Fibroblast of skin of scalp (primary cell): ENCODE measurements at regions not wholly inside any gene's neighbourhood (a gene's known extent, or its start where the extent isn't known, plus 50 kb on each side); places are given as distances from the start of the nearest gene placed in this dataset.
"Not testable (repeated sequence)": the region's sequence is repeated elsewhere in the genome, so short reads cannot be mapped to it uniquely, and the experiment has no call there.

ENCODE experiments used
- DNase-seq: peaks from one replicate; pipeline ENCODE4 v3.0.0-alpha.2; 2013

DNA sequence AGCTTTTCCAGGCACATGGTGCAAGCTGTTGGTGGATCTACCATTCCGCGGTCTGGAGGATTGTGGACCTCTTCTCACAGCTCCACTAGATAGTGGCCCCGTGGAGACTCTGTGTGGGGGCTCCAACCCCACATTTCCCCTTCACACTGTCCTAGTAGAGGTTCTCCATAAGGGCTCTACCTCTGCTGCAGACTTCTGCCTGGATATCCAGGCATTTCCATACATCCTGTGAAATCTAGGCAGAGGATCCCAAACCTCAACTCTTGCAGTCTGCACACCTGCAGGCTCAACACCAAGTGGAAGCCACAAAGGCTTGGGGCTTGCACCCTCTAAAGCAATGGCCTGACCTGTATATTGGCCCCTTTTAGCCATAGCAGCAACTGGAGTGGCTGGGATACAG, 283.4 kb upstream of the KLF4 start:
- DNase-seq, result no peak

- DNase-seq, result no peak
Observed at GRCh38 chr9:107770716-107771115, 281.1 kb upstream of the KLF4 start.

DNA sequence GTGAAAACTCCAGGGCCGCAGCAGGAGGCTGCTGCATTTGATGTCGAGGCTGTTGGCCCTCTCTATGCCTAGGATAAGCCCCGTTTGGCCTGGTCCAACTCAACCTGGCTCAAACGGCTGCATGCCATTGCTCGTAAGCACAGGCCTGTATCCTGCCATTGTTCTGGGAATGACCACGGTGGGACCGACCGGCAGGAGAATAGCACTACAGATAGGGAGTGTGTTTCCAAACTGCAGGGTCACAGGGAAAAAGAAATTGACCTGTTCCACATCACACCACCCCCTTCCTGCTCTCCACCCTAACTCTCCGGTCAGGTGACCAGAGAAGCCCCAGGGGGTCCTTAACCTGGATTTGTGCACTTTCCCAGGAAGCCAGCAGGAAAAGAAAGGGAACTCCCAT, 278.7 kb upstream of the KLF4 start:
- no peak for DNase-seq

DNA sequence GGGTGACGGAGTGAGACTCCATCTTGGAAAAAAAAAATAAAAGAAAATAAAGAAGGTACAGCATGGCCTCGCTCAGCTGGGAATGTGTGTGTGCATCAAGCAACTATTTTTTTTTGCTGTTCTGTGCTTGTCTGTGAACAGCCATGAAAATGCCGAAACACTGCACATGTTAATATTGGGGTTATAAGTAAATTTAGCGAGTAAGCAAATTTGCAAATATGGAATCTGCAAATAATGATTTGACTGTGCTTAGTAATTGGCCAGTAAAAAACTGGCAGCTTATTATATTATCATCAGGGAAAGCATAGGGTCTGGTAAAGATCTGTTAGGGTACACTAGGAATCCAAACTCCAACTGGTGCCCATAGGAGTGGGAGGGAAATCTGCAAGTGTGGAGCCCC, 278.1 kb upstream of the KLF4 start:
- DNase-seq, result no peak

GRCh38 chr9:107763469-107763868, 273.9 kb upstream of the KLF4 start:
- DNase-seq, result not testable (repeated sequence)

DNA sequence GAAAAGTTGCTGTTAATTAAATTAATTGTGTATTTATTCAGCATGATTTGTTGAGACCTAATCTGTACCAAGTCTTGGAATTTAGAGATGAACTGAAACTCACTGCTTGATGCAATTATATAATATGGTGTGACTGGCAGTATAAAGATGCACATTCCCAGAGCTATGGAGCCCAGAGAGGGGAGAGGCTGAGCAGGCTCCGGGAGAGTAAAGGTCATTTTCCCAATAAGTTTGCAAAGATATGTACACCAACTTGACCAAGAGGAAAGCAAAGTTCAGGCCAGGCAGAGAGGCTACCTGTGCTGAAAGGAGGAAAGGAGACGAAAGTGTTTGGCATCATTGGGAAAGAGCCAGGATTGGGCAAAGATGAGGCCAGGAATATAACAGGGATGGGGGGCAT, 271.7 kb upstream of the KLF4 start:
- no peak for DNase-seq

- DNase-seq, result no peak
Observed at GRCh38 chr9:107760469-107761242, 271.1 kb upstream of the KLF4 start.

GRCh38 chr9:107759823-107760166, 270.2 kb upstream of the KLF4 start:
- no peak for DNase-seq

GRCh38 chr9:107759009-107759822, 269.6 kb upstream of the KLF4 start:
- DNase-seq, result no peak

- no peak for DNase-seq
Observed at GRCh38 chr9:107756091-107756490, 266.5 kb upstream of the KLF4 start.

- DNase-seq, result peak; percentile 46
Observed at GRCh38 chr9:107755246-107755645, 265.7 kb upstream of the KLF4 start.

DNA sequence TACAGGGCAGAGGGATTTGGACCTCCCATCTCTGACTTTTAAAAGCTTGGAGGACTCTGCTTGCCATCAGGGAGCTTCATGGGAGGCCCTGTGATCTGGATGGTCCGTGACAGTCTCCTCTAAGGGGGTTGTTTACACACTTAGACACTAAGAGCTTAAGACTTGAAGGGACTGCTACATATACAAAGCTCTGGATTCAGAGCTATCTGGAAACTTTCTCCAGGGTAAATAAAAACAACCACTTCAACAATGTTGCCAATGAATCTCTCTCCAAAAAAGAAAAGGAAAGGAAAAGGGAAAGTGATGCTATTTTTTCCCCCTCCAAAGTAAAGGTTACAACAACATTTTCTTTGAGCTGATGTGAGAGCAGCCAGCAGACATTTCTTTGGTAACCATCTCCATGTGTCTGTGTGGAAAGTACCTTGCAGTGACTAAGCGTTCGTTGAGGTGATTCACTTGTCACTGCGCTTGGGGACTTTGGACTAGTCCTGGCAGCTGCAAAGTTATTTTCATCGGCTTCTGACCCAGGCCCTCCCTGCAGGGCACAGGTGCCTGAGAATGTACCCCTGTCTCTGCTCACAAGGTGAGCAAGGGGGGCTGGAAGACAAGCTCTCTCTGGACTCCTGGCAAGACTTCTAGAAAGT, 262.1 kb upstream of the KLF4 start:
- DNase-seq, result peak; percentile 72

DNA sequence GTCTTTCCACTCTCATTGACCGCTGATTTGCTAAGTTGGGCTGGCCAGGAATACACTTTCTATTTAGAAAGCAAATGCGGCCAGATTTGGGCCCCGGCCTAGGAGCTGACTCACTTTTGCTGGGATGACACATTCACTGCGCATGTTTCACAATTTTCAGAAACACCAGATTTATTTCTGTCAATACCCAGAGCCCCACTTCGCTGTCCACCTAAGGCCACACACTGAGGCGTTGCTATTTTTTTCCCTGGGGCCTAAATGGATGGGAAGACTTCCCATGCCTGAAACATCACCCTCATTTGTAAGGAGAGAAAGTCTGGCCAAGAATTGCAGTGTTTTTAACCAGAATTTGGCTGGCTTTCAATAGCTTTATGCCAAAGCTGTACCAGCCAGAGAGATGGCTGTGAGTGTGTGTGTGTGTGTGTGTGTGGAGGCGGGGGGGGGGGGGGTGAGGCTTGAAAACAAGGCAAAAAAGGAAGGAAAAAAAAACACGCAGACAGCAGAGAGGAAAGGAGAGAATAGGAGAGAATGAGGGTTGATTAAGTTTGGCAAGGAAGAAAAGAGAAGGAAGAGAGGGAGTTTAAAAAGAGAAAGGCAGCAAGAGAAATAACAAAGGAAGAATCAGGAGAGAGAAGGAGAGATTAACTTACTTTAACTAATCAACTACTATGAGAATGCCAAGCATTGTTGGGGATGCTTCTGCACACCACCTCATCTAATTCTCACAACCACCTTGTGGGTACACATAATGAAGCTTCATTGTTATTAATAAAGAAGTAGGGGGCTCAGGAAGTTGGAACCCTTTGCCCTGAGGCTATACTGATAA, 261.4 kb upstream of the KLF4 start:
- peak; percentile 99 for DNase-seq

DNA sequence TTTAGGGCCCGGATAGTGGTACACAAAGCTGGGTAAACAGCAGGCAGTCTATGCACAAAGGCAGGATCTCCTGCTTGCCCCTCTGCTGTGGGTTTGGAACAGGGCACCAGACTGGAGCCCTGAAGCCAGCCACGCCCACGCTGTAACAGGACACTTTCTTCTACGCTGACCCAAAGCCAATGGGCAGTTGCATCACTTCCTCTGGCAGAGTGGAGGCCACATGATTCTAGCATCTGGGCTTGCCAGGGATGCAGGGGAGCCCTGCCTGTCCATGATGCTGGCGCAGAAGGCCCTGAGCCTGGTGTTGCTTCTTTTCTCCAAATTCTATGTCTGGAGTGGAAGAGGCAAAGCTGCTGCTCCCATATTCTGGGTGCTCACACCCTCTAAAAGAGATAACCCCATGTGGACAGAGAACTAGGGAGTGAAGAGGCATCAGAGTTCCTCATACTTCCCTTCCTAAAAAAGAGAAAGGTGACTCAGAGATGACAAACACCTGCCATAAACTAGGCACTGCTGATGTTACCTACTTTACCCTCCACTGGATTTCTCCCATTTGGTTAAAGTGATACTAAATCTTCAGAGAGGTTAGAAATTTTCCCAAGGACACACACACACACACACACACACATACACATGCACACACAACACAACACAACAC, 260.3 kb upstream of the KLF4 start:
- DNase-seq, result peak; percentile 94

GRCh38 chr9:107744873-107745272, 255.3 kb upstream of the KLF4 start:
- DNase-seq, result no peak

DNA sequence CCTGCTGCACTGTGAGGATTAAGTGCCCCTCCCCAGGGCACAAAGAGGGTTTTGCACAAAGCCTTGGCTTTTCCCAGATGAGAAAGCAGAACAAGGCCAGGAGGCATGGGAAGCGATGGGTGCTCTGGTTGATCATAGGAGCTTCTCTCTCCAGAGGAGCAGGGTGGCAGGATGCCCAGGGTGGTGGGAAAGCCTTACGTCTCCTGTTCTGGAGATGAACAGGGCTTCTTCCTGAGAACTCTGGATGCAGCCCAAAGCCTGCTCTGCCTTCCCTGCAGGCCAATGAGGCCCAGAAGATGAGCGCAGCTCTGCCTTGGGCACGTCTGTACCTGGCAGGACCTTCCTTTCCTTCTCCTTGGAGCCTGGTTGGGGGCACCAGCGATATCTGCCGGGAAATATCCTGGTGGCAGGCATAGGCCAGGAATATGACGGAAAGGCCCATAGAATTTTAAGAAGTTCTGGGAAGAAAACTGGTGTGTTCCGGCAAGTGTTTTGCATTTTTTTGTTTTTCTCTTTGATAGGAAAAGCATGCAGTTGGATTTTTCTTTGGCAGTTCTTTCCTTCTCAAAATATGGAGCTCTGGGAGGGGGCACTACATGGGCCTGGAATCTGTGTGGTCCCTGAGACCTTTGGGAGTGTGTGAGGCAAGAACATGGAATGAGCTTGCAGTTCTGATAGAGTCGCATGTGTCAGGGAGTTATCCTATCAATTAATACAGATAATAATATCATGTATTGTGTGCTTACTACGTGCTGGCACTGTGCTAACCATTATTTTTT, 253.2 kb upstream of the KLF4 start:
- peak; percentile 14 for DNase-seq

DNA sequence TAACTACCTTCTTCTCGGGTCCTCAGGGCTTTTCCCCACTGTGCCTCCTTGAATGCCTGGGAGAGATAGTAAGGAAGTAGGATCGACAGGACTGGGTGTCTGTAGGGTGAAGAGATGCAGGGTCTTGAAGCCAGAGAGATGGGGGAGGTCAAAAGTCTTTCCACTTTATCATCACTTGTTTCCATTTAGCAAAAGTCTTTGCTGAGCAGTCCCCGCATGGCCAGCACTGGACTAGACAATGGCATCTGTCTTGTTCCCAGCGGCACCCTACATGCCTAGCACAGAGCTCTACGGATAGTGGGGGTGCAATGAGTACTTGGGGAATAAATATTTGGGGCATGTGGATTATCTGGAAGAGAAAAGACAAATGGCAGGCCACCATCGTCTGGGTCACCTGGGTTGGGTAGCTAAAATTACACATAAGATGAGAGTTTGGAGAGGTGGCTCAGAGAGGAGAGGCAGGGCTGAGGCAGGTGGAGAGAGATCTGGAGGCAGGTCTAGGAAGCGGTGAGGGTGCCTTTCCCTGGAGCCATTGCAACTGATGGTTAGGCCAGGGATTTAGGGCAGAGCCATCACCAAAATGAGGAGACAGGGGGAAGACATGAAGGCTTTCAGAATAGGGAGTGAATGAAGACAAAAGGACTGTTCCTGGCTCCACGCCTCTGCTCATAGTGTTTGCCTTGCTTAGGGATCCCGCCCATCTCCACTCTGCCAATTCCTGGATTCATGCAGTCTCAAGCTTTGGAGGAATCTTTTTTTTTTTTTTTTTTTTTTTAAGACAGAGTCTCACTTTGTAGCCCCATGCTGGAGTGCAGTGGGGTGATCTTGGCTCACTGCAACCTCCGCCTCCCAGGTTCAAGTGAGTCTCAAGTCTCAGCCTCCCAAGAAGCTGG, 250.8 kb upstream of the KLF4 start:
- DNase-seq, result no peak

DNA sequence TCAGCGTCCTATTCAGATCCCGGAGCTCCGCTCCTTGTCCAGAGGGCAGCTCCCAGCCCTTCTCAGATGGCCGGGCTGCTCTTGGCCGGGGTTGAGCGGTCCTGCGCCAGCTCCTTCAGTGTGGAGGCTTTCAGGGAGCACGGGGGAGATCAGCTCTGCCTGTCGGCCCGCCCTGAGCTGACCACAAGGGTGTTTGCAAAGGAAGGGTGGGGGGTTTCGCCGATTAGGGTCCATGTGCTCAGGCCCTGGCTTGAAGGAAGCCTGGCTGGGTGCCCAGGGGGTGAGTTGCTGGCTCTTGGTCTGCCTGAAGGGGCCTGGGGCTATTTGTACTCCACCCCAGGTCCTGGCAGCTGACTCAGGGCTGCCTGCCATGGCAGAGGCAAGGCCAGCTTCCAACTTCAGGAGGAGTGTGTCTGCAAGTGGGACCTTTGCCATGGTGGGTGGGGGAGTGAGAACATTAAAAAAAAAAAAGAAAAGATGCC, 250.1 kb upstream of the KLF4 start:
- DNase-seq, result no peak

GRCh38 chr9:107738789-107739188, 249.2 kb upstream of the KLF4 start:
- peak; percentile 19 for DNase-seq
